ENCODE measurements at regions not wholly inside any gene's neighbourhood (a gene's known extent, or its start where the extent isn't known, plus 50 kb on each side); places are given as distances from the start of the nearest gene placed in this dataset.

DNA sequence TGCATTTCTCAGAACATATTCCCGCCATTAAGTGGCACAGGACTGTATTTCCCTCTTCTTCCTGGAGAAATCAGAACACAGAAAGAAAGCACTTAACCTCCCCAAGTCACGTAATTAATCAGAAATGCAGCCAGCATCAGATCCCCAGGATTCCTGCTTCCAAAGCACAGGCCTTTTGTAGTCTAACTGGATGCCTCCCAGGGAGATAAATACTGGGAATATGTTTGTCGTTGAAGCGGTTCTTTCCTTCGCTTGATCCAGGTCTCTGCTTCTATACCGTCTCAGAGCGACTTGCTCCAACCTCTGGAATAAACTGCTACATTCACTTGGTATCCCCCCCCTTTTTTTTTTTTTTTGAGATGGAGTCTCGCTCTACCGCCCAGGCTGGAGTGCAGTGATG is 198.6 kb downstream of the KBTBD8 start:
- Histone ChIP-seq H3K4me1 (no peaks in the 10 kb centered on the region), H3K27ac (no peak overlapping the region), H3K4me3 (no peak overlapping the region), H3K9me3 (no peaks in the 10 kb centered on the region), H3K36me3 (ENCODE audit: low read depth, missing control alignments) (no peaks in the 10 kb centered on the region), H3K27me3 (no peaks in the 10 kb centered on the region)
- WGBS, 2 donors: 68 to 80% methylated on average over 9 of the region's 9 CpGs
- intact Hi-C loops (cut with DNase I; ENCODE audit: low total_unique reads): no loop called here
- TF ChIP-seq, protein P1, sequence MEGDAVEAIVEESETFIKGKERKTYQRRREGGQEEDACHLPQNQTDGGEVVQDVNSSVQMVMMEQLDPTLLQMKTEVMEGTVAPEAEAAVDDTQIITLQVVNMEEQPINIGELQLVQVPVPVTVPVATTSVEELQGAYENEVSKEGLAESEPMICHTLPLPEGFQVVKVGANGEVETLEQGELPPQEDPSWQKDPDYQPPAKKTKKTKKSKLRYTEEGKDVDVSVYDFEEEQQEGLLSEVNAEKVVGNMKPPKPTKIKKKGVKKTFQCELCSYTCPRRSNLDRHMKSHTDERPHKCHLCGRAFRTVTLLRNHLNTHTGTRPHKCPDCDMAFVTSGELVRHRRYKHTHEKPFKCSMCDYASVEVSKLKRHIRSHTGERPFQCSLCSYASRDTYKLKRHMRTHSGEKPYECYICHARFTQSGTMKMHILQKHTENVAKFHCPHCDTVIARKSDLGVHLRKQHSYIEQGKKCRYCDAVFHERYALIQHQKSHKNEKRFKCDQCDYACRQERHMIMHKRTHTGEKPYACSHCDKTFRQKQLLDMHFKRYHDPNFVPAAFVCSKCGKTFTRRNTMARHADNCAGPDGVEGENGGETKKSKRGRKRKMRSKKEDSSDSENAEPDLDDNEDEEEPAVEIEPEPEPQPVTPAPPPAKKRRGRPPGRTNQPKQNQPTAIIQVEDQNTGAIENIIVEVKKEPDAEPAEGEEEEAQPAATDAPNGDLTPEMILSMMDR (IDR thresholded peaks at IDR 0.05): no peak
- no peak for TF ChIP-seq POLR2A (IDR thresholded peaks at IDR 0.05)
- no peak for DNase-seq

GRCh38 chr3:67198374-67198773 is 200.3 kb downstream of the KBTBD8 start:
- no peak for DNase-seq
- WGBS, 2 donors: 60 to 76% methylated on average over 1 of the region's 1 CpG
- TF ChIP-seq, protein P1 (IDR thresholded peaks at IDR 0.05): no peak
- no peak for TF ChIP-seq POLR2A (IDR thresholded peaks at IDR 0.05)
- H3K4me3 ChIP-seq: no peak overlapping the region
- no peaks in the 10 kb centered on the region for H3K4me1 ChIP-seq
- no peaks in the 10 kb centered on the region for H3K27me3 ChIP-seq
- intact Hi-C loops (cut with DNase I; ENCODE audit: low total_unique reads): no loop called here
- no peak overlapping the region for H3K27ac ChIP-seq
- no peaks in the 10 kb centered on the region for H3K9me3 ChIP-seq
- no peaks in the 10 kb centered on the region for H3K36me3 ChIP-seq (ENCODE audit: low read depth, missing control alignments)

- no peaks in the 10 kb centered on the region for H3K36me3 ChIP-seq (ENCODE audit: low read depth, missing control alignments)
- no peaks in the 10 kb centered on the region for H3K4me1 ChIP-seq
- H3K27me3 ChIP-seq: no peaks in the 10 kb centered on the region
- H3K9me3 ChIP-seq: no peaks in the 10 kb centered on the region
- no peak for TF ChIP-seq POLR2A (IDR thresholded peaks at IDR 0.05)
- TF ChIP-seq, protein P1 (IDR thresholded peaks at IDR 0.05): no peak
- H3K4me3 ChIP-seq: no peak overlapping the region
- DNase-seq: no peak
- no peak overlapping the region for H3K27ac ChIP-seq
- intact Hi-C loops (cut with DNase I; ENCODE audit: low total_unique reads): no loop called here
Measured at GRCh38 chr3:67200618-67201017, 202.5 kb downstream of the KBTBD8 start.

DNA sequence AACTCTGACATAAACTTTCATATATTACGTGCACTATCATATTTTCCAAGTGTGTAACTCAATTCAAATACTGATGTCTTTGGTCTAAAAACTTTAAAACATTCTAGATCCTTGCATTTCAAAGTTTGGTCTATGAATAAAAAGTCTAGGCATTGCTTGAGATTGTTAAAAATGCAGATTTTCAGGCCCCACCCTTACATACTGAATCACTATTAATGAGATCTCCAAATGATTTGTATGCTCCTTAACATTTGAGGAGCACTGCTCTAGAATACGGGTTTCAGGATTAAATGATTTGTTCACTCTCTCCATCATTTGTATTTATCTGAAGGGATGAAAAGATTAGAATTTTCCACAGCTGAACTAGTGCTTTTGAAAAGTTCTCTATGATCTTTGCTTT is 202.9 kb downstream of the KBTBD8 start:
- TF ChIP-seq POLR2A (IDR thresholded peaks at IDR 0.05): no peak
- TF ChIP-seq, protein P1 (IDR thresholded peaks at IDR 0.05): no peak
- no peaks in the 10 kb centered on the region for H3K36me3 ChIP-seq (ENCODE audit: low read depth, missing control alignments)
- H3K4me1 ChIP-seq: no peaks in the 10 kb centered on the region
- WGBS, 2 donors: 84 to 86% methylated on average over 2 of the region's 2 CpGs
- no peaks in the 10 kb centered on the region for H3K9me3 ChIP-seq
- H3K27me3 ChIP-seq: no peaks in the 10 kb centered on the region
- DNase-seq: no peak
- intact Hi-C loops (cut with DNase I; ENCODE audit: low total_unique reads): no loop called here
- H3K27ac ChIP-seq: no peak overlapping the region
- H3K4me3 ChIP-seq: no peak overlapping the region

DNA sequence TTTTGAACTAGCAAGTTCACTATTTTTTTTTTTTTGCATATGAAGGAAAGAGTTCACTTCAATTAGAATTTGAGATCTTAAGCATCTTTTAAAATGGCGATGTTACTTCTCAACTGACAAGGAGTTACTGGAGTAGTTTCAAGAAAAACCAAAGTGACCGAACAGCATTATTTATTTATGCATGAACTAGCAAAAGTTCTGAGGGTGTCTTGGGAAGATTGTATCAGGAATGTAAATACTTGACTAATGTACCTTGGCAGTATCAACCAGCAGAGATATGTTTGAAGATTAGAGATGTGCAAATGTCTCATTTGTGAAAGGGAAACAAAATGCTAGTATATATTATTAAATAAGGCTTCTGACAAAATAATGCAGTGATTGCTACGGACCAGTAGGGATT is 203.9 kb downstream of the KBTBD8 start:
- Histone ChIP-seq H3K4me1 (no peaks in the 10 kb centered on the region), H3K27me3 (no peaks in the 10 kb centered on the region), H3K27ac (no peak overlapping the region), H3K9me3 (no peaks in the 10 kb centered on the region), H3K36me3 (ENCODE audit: low read depth, missing control alignments) (no peaks in the 10 kb centered on the region), H3K4me3 (no peak overlapping the region)
- no peak for DNase-seq
- intact Hi-C loops (cut with DNase I; ENCODE audit: low total_unique reads): no loop called here
- 77 to 79% methylated on average over 3 of the region's 3 CpGs for WGBS, 2 donors
- TF ChIP-seq, protein P1 (IDR thresholded peaks at IDR 0.05): no peak
- no peak for TF ChIP-seq POLR2A (IDR thresholded peaks at IDR 0.05)
